OCI-LY3 (cell line): ENCODE measurements at regions not wholly inside any gene's neighbourhood (a gene's known extent, or its start where the extent isn't known, plus 50 kb on each side); places are given as distances from the start of the nearest gene placed in this dataset.

ENCODE experiments used
- H2AFZ ChIP-seq: fragments of 200-600, 300-600 bp; shearing (Covaris generic); 2 replicates; pipeline ENCODE4 v1.6.0; 2014; ENCODE audit warnings: antibody characterized with exemption, low read depth, low read length
- H3K27ac ChIP-seq: fragments of 200-600, 300-600 bp; sonication (generic); 2 replicates; pipeline ENCODE4 v1.5.1; 2014; ENCODE audit warnings: mild to moderate bottlenecking, low read length, moderate library complexity, mixed read lengths
- H3K27me3 ChIP-seq: fragments of 200-600, 300-600 bp; sonication (generic); 2 replicates; pipeline ENCODE4 v1.6.1; 2014; ENCODE audit warnings: low read depth, low read length, mixed read lengths
- H3K36me3 ChIP-seq: fragments of 200-600, 300-600 bp; sonication (generic); replicated peaks from 2 replicates; pipeline ENCODE3; 2014; ENCODE audit warnings: low read depth, low read length, mixed read lengths
- H3K4me1 ChIP-seq: fragments of 300-600, 200-600 bp; sonication (generic); 2 replicates; pipeline ENCODE4 v1.6.1; 2014; ENCODE audit warnings: low read length, mixed read lengths
- H3K4me2 ChIP-seq: fragments of 200-600, 300-600 bp; sonication (generic); 2 replicates; pipeline ENCODE4 v1.6.1; 2014; ENCODE audit warnings: low read length, mixed read lengths
- H3K4me3 ChIP-seq: fragments of 300-600, 200-600 bp; sonication (generic); 2 replicates; pipeline ENCODE4 v1.5.1; 2014; ENCODE audit warnings: antibody characterized with exemption, mild to moderate bottlenecking, low read length, moderate library complexity
- H3K79me2 ChIP-seq: fragments of 300-600, 200-600 bp; shearing (Covaris generic); 2 replicates; pipeline ENCODE4 v1.6.1; 2014; ENCODE audit warnings: mild to moderate bottlenecking, low read length, mixed read lengths
- H3K9ac ChIP-seq: fragments of 300-600, 200-600 bp; shearing (Covaris generic); 2 replicates; pipeline ENCODE4 v1.6.0; 2014; ENCODE audit warnings: mild to moderate bottlenecking, low read length, moderate library complexity
- H3K9me3 ChIP-seq: fragments of 200-600, 300-600 bp; shearing (Covaris generic); 2 replicates; pipeline ENCODE4 v1.6.1; 2014; ENCODE audit warnings: low read length, mixed read lengths; ENCODE audit not compliant: insufficient read depth
- H4K20me1 ChIP-seq: fragments of 200-600, 300-600 bp; sonication (generic); 2 replicates; pipeline ENCODE4 v1.6.1; 2016; ENCODE audit warnings: low read length, mixed read lengths; ENCODE audit not compliant: insufficient read depth
- EZH2phosphoT487 ChIP-seq: fragments of 200-600 bp; shearing (Covaris generic); IDR thresholded peaks from 2 replicates; pipeline ENCODE4 v1.6.1; 2018; ENCODE audit warnings: antibody characterized with exemption, mixed run types, low read depth
- TF ChIP-seq, protein P1 (sequence below): fragments of 200-600, 300-600 bp; sonication (generic); IDR thresholded peaks from 2 replicates; pipeline ENCODE4 v1.5.1; 2014; ENCODE audit warnings: antibody characterized with exemption, low read length, low read depth

DNA sequence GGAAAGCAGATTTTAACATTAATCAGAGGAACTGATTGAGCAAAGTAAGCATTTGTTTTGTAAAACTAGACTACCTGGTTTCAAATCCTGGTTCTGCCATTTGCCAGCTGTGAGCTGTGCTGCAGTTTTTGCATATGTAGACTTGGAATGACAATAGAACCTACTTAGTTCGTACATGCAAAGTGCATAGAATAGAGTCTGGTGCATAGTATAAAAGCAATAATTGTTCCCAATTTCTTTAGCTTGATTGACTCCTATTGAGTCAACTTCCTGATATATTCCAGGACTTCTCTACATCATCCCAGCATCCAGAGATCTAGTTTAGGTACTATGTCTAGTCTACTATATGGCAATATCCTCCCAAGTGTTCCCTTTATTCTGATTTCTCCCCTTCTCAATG, 144.4 kb upstream of the FGGY start:
- Histone ChIP-seq H3K4me2 (no peak overlapping the region), H3K4me1 (peaks cover 28% of the 10 kb centered on the region), H3K4me3 (no peak overlapping the region), H3K9me3 (no peaks in the 10 kb centered on the region), H3K79me2 (no peaks in the 10 kb centered on the region), H3K27ac (no peak overlapping the region), H4K20me1 (no peaks in the 10 kb centered on the region), H2AFZ (no peak overlapping the region), H3K9ac (no peak overlapping the region), H3K27me3 (no peaks in the 10 kb centered on the region), H3K36me3 (no peaks in the 10 kb centered on the region)
- no peak for TF ChIP-seq EZH2phosphoT487
- TF ChIP-seq, protein P1, sequence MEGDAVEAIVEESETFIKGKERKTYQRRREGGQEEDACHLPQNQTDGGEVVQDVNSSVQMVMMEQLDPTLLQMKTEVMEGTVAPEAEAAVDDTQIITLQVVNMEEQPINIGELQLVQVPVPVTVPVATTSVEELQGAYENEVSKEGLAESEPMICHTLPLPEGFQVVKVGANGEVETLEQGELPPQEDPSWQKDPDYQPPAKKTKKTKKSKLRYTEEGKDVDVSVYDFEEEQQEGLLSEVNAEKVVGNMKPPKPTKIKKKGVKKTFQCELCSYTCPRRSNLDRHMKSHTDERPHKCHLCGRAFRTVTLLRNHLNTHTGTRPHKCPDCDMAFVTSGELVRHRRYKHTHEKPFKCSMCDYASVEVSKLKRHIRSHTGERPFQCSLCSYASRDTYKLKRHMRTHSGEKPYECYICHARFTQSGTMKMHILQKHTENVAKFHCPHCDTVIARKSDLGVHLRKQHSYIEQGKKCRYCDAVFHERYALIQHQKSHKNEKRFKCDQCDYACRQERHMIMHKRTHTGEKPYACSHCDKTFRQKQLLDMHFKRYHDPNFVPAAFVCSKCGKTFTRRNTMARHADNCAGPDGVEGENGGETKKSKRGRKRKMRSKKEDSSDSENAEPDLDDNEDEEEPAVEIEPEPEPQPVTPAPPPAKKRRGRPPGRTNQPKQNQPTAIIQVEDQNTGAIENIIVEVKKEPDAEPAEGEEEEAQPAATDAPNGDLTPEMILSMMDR: no peak

GRCh38 chr1:59154401-59154800, 142.5 kb upstream of the FGGY start:
- H3K27ac ChIP-seq: no peak overlapping the region
- TF ChIP-seq EZH2phosphoT487: no peak
- TF ChIP-seq, protein P1: no peak

DNA sequence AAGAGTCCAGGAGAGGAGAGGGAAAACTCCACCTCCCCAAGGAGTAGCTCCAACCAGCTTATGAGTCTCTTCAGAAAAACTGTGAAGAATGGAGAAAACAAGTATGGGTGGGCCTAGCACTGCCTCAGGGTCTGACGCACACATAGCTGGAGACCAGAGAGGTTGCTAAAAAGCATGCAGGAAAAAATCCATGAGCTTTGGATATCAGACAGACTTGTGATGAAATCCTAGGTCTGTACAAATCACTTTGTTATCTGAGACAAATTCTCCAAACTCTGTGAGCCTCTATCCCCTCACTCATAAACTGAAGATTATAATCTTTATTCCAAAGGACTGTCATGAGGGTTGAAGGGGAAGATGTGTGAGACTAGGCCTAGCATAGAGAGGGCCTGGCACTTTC, 141.5 kb upstream of the FGGY start:
- Histone ChIP-seq H3K4me1 (peaks cover 24% of the 10 kb centered on the region), H3K27me3 (no peaks in the 10 kb centered on the region), H3K9me3 (peaks cover 12% of the 10 kb centered on the region; the same call in 1 of the 2 replicates), H3K27ac (no peak overlapping the region), H3K79me2 (no peaks in the 10 kb centered on the region), H3K4me3 (no peak overlapping the region), H3K9ac (no peak overlapping the region), H3K4me2 (no peak overlapping the region), H3K36me3 (no peaks in the 10 kb centered on the region), H2AFZ (no peak overlapping the region), H4K20me1 (no peaks in the 10 kb centered on the region)
- TF ChIP-seq, protein P1: no peak
- TF ChIP-seq EZH2phosphoT487: no peak

More at GRCh38 chr1:59154401-59154800, 142.5 kb upstream of the FGGY start:
- Histone ChIP-seq H3K79me2 (no peaks in the 10 kb centered on the region), H3K4me1 (peaks cover 28% of the 10 kb centered on the region), H4K20me1 (no peaks in the 10 kb centered on the region), H3K4me2 (no peak overlapping the region), H2AFZ (no peak overlapping the region), H3K9me3 (peaks cover 12% of the 10 kb centered on the region; the same call in 1 of the 2 replicates), H3K4me3 (no peak overlapping the region), H3K36me3 (no peaks in the 10 kb centered on the region), H3K27me3 (no peaks in the 10 kb centered on the region), H3K9ac (no peak overlapping the region)

DNA sequence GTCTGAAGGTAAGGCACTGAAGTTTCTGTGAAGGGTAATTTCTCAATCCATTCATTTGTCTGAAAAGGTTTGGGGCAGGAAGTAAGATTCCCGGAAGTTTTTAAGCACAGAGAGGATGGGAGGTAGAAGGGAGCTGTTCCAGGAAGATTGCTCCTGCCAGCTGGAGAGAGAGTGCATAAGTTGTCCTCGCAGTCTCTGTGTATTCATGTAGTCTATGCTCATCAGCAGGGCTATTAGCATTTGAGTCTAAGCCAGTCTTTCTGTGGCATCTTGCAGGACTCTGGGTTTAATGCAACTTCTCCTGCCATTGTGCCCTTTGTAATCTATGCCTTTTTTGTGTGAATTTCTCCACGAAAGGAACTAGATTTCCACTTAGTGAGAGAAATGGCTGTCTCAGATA, 140.8 kb upstream of the FGGY start:
- Histone ChIP-seq H3K4me3 (no peak overlapping the region), H3K9ac (no peak overlapping the region), H3K27me3 (no peaks in the 10 kb centered on the region), H3K9me3 (peaks cover 12% of the 10 kb centered on the region; the same call in 1 of the 2 replicates), H3K4me2 (no peak overlapping the region), H2AFZ (no peak overlapping the region), H3K36me3 (no peaks in the 10 kb centered on the region), H3K27ac (no peak overlapping the region), H3K79me2 (no peaks in the 10 kb centered on the region), H4K20me1 (no peaks in the 10 kb centered on the region), H3K4me1 (peaks cover 17% of the 10 kb centered on the region)
- TF ChIP-seq, protein P1: no peak
- no peak for TF ChIP-seq EZH2phosphoT487
